GM12878 (cell line): ENCODE measurements at regions not wholly inside any gene's neighbourhood (a gene's known extent, or its start where the extent isn't known, plus 50 kb on each side); places are given as distances from the start of the nearest gene placed in this dataset.

Experiments used
- CHD1 ChIP-seq: IDR thresholded peaks from 2 replicates; pipeline ENCODE4 v1.6.1; 2012; ENCODE audit warnings: low read depth, low read length, improper control_type of control experiment
- CTCF ChIP-seq, 3 experiments: IDR thresholded peaks in 2 of 3; conservative IDR thresholded peaks in 1 of 3; 2 replicates each; pipeline ENCODE4 v1.5.1; 2011; ENCODE audit warnings: low read depth in 3 of 3, low read length in 3 of 3, mild to moderate bottlenecking in 3 of 3, control low read depth in 2 of 3, moderate library complexity in 2 of 3, inconsistent platforms in 1 of 3, mixed read lengths in 1 of 3; ENCODE audit not compliant: control insufficient read depth in 2 of 3, insufficient read depth in 1 of 3; ENCODE audit errors: extremely low read depth in 1 of 3
- FOXM1 ChIP-seq: IDR thresholded peaks from 2 replicates; pipeline ENCODE4 v1.6.1; 2012; ENCODE audit warnings: low read depth, mild to moderate bottlenecking, inconsistent platforms, low read length, moderate library complexity
- MAX ChIP-seq: IDR thresholded peaks from 2 replicates; pipeline ENCODE4 v1.6.1; 2012; ENCODE audit warnings: low read depth, low read length, improper control_type of control experiment

- TF ChIP-seq MAX = no peak
- no peak for TF ChIP-seq CTCF (IDR thresholded peaks at IDR 0.05 in 2 of 3, conservative IDR thresholded peaks at IDR 0.05 in 1 of 3; ENCODE audit: control insufficient read depth in 2 of 3, extremely low read depth in 1 of 3, insufficient read depth in 1 of 3, low read depth in 3 of 3, low read length in 3 of 3)
- TF ChIP-seq FOXM1 = no peak
- no peak for TF ChIP-seq CHD1
These were observed 157.0 kb upstream of the TLL1 start for GRCh38 chr4:165715989-165716388.
